Endothelial cell (in vitro differentiated cells): ENCODE measurements at regions not wholly inside any gene's neighbourhood (a gene's known extent, or its start where the extent isn't known, plus 50 kb on each side); places are given as distances from the start of the nearest gene placed in this dataset.

Experiments
- DNase-seq: peaks from one replicate; pipeline ENCODE4 v3.0.0; 2021; ENCODE audit warnings: low spot score
- H3K27ac Mint-ChIP-seq: one replicate; pipeline ENCODE4 v1.8.0; 2021; ENCODE audit warnings: mixed read lengths, inconsistent platforms; ENCODE audit not compliant: unreplicated experiment
- H3K27me3 Mint-ChIP-seq: one replicate; pipeline ENCODE4 v1.8.0; 2021; ENCODE audit warnings: mild to moderate bottlenecking, moderate library complexity, mixed read lengths, inconsistent platforms; ENCODE audit not compliant: unreplicated experiment
- H3K36me3 Mint-ChIP-seq: one replicate; pipeline ENCODE4 v1.8.0; 2021; ENCODE audit warnings: mild to moderate bottlenecking, low read depth, mixed read lengths, inconsistent platforms; ENCODE audit not compliant: unreplicated experiment
- H3K4me1 Mint-ChIP-seq: one replicate; pipeline ENCODE4 v1.8.0; 2021; ENCODE audit warnings: mild to moderate bottlenecking, mixed read lengths, inconsistent platforms; ENCODE audit not compliant: unreplicated experiment
- H3K4me3 Mint-ChIP-seq: one replicate; pipeline ENCODE4 v1.8.0; 2021; ENCODE audit warnings: mild to moderate bottlenecking, mixed read lengths, inconsistent platforms; ENCODE audit not compliant: unreplicated experiment
- H3K9me3 Mint-ChIP-seq: one replicate; pipeline ENCODE4 v1.8.0; 2021; ENCODE audit warnings: mixed read lengths, inconsistent platforms; ENCODE audit not compliant: unreplicated experiment
- TF ChIP-seq, protein P1 (sequence below): fragments of 200-600 bp; sonication (generic); IDR thresholded peaks from one replicate; pipeline ENCODE4 v1.5.0; 2021; ENCODE audit warnings: antibody characterized with exemption; ENCODE audit not compliant: unreplicated experiment

- Mint-ChIP-seq H3K27me3 (peaks cover 1% of the 10 kb centered on the region), H3K9me3 (no peaks in the 10 kb centered on the region), H3K4me3 (no peak overlapping the region), H3K36me3 (peaks cover 3% of the 10 kb centered on the region), H3K4me1 (peaks cover 15% of the 10 kb centered on the region), H3K27ac (no peak overlapping the region)
- no peak for DNase-seq
- TF ChIP-seq, protein P1, sequence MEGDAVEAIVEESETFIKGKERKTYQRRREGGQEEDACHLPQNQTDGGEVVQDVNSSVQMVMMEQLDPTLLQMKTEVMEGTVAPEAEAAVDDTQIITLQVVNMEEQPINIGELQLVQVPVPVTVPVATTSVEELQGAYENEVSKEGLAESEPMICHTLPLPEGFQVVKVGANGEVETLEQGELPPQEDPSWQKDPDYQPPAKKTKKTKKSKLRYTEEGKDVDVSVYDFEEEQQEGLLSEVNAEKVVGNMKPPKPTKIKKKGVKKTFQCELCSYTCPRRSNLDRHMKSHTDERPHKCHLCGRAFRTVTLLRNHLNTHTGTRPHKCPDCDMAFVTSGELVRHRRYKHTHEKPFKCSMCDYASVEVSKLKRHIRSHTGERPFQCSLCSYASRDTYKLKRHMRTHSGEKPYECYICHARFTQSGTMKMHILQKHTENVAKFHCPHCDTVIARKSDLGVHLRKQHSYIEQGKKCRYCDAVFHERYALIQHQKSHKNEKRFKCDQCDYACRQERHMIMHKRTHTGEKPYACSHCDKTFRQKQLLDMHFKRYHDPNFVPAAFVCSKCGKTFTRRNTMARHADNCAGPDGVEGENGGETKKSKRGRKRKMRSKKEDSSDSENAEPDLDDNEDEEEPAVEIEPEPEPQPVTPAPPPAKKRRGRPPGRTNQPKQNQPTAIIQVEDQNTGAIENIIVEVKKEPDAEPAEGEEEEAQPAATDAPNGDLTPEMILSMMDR: no peak
Observed at GRCh38 chr5:81834021-81834660, 83.2 kb upstream of the SSBP2 start.

DNA sequence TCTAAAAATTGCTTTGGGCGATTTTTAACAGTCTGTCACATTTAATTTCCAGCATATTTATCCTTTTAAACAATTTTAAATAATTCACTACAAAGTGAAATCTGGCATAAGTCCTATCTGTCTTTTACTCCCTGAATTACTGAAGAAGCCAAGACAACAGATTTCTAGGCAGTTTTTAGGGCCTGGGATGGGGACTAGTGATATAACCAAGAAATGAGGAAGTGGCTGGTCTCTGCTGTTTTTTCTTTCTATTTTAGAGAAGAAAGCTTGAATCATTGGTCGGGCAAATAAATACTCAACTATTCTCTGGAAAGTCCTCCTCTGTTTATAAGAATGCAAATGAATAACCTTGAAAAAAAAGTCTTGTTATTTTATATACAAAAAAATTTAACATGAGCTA lies 79.7 kb upstream of the SSBP2 start:
- Mint-ChIP-seq H3K9me3 (no peaks in the 10 kb centered on the region), H3K36me3 (no peaks in the 10 kb centered on the region), H3K27ac (no peak overlapping the region), H3K4me3 (no peak overlapping the region), H3K4me1 (peaks cover 2% of the 10 kb centered on the region), H3K27me3 (no peaks in the 10 kb centered on the region)
- TF ChIP-seq, protein P1: no peak
- DNase-seq: no peak

DNA sequence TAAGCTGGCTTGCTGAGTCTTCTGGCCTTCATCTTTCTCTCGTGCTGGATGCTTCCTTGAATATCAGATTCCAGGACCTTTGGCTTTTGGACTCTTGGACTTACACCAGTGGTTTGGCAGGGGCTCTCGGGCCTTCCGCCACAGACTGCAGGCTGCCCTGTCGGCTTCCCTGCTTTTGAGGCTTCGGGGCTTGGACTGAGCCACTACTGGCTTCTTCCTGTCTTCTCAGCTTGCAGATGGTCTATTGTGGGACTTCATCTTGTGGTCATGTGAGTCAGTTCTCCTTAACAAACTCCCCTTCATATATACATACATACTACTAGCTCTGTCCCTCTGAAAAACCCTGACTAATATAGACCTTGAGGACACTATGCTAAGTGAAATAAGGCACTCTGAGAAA lies 78.3 kb upstream of the SSBP2 start:
- H3K27me3 Mint-ChIP-seq: no peaks in the 10 kb centered on the region
- TF ChIP-seq, protein P1: no peak
- peaks cover 2% of the 10 kb centered on the region for H3K4me1 Mint-ChIP-seq
- H3K9me3 Mint-ChIP-seq: no peaks in the 10 kb centered on the region
- H3K36me3 Mint-ChIP-seq: no peaks in the 10 kb centered on the region
- H3K27ac Mint-ChIP-seq: no peak overlapping the region
- no peak overlapping the region for H3K4me3 Mint-ChIP-seq
- DNase-seq: no peak

GRCh38 chr5:81827500-81827899 lies 76.6 kb upstream of the SSBP2 start:
- Mint-ChIP-seq H3K9me3 (no peaks in the 10 kb centered on the region), H3K36me3 (no peaks in the 10 kb centered on the region), H3K27me3 (no peaks in the 10 kb centered on the region), H3K4me1 (peaks cover 2% of the 10 kb centered on the region), H3K4me3 (no peak overlapping the region), H3K27ac (no peak overlapping the region)
- no peak for DNase-seq
- TF ChIP-seq, protein P1: no peak

GRCh38 chr5:81826128-81826527 lies 75.2 kb upstream of the SSBP2 start:
- no peak for DNase-seq
- Mint-ChIP-seq H3K27me3 (peaks cover 4% of the 10 kb centered on the region), H3K9me3 (no peaks in the 10 kb centered on the region), H3K4me3 (no peak overlapping the region), H3K36me3 (no peaks in the 10 kb centered on the region), H3K27ac (no peak overlapping the region), H3K4me1 (peaks cover 2% of the 10 kb centered on the region)
- TF ChIP-seq, protein P1: no peak
